Heart right ventricle (tissue), 16 donors: ENCODE measurements at regions not wholly inside any gene's neighbourhood (a gene's known extent, or its start where the extent isn't known, plus 50 kb on each side); places are given as distances from the start of the nearest gene placed in this dataset.

ENCODE experiments used
- ATAC-seq, 8 donors: fragments of 200-7000 bp; cut with Tn5 transposase; one replicate each; pipeline ENCODE4 v1.9.1; 2020; ENCODE audit warnings: mild to moderate bottlenecking in 8 of 8, moderate library complexity in 8 of 8, moderate number of reproducible peaks in 1 of 8
- DNase-seq, 2 donors: peaks; one replicate each; pipeline ENCODE4 v3.0.0-alpha.2; 2020
- H3K27ac ChIP-seq, 10 donors: fragments of 200-600 bp; sonication (generic) in 2 of 10; one replicate each; pipeline versions ENCODE4 v1.5.0 to v1.8.0; 2020 to 2022; ENCODE audit warnings: mild to moderate bottlenecking in 3 of 10
- H3K27me3 ChIP-seq, 7 donors: fragments of 200-600 bp; one replicate each; pipeline ENCODE4 v1.8.0; 2021 to 2022; ENCODE audit warnings: mild to moderate bottlenecking in 2 of 7
- H3K36me3 ChIP-seq, 9 donors: fragments of 200-600 bp; sonication (generic) in 1 of 9; one replicate each; pipeline versions ENCODE4 v1.5.0 to v1.8.0; 2020 to 2022; ENCODE audit warnings: mild to moderate bottlenecking in 2 of 9
- H3K4me1 ChIP-seq, 9 donors: fragments of 200-600 bp; sonication (generic) in 1 of 9; one replicate each; pipeline versions ENCODE4 v1.5.0 to v1.8.0; 2020 to 2022; ENCODE audit warnings: mild to moderate bottlenecking in 4 of 9
- H3K4me3 ChIP-seq, 10 donors: fragments of 200-600 bp; sonication (generic) in 2 of 10; one replicate each; pipeline versions ENCODE4 v1.5.0 to v1.8.0; 2020 to 2022; ENCODE audit warnings: mild to moderate bottlenecking in 7 of 10, moderate library complexity in 2 of 10
- H3K9me3 ChIP-seq, 11 donors: fragments of 200-600 bp in 10 of 11; sonication (generic) in 2 of 11; one replicate each; pipeline versions ENCODE4 v1.5.0 to v1.8.0; 2013 to 2022; ENCODE audit warnings: mild to moderate bottlenecking in 2 of 11, control low read depth in 1 of 11, moderate library complexity in 1 of 11
- CTCF ChIP-seq, 9 donors: fragments of 200-600 bp; sonication (generic) in 2 of 9; IDR thresholded peaks; one replicate each; pipeline versions ENCODE4 v1.5.0 to v1.8.0; 2021 to 2022; ENCODE audit warnings: antibody characterized with exemption in 9 of 9, mild to moderate bottlenecking in 5 of 9, moderate library complexity in 1 of 9
- whole genome bisulfite sequencing, 2 donors: extraction: QIAGEN DNeasy Blood & Tissue Kit; methylation state at CpG; one replicate each; pipeline ENCODE4 v1.1.7; 2013; ENCODE audit warnings: inconsistent platforms in 1 of 2; 5-methylcytosine and 5-hydroxymethylcytosine counted together
- intact Hi-C, 10 donors: fragments of 100-400 bp; cut with DNase I; formaldehyde crosslinking; loops; one replicate each; pipeline versions ENCODE4 v1.11.1 to v1.14.2; 2022
- donor health status: Arrhythmogenic right ventricular cardiomyopathy.
- donor health status: ischemic (EF 13 %, LVEDD 7.1; RV severe dilation, severe dysfunction).
- donor health status: healthy with polysubstance abuse.
- donor health status: DM: no; HTN: yes; CAD: no.
- donor health status: DM: no; HTN: no; CAD: no.
- donor health status: ischemic (EF 25% LVEDD 6.9; RV normal size, moderate dysfunction).
- donor health status: ischemic (EF 25% LVEDD 5.7; RV mildly dilated, moderate dysfunction).
- donor health status: healthy.
- donor health status: DM: yes; HTN: yes; CAD: no.
- donor health status: Ischemic cardiomyopathy.
- donor health status: ischemic (EF 35%, LVEDD 5.7; RV mildly dilated, moderate dysfunction).
- donor health status: nonischemic (EF 11% LVEDD 7.7; RV severe dilation, severe dysfunction).
- donor health status: DM: yes; HTN: yes; CAD: no.
- donor health status: PGD.
- donor health status: ischemic (EF 29% LVEDD 5.4; RV normal size, mild dysfunction).
- donor health status: nonischemic (EF 23%, LVEDD 6.1; RV moderate dilation, normal function).

GRCh38 chr6:139587469-139587868 is 213.0 kb upstream of the CITED2 start:
- Histone ChIP-seq H3K27ac (no peak overlapping the region), H3K4me1 (peaks cover 0 to 35% (median 13%) of the 10 kb centered on the region in 9 donors), H3K36me3 (no peaks in the 10 kb centered on the region), H3K4me3 (no peak overlapping the region), H3K27me3 (no peaks in the 10 kb centered on the region), H3K9me3 (no peaks in the 10 kb centered on the region)
- TF ChIP-seq CTCF (IDR thresholded peaks at IDR 0.05) = no peak
- WGBS, 2 donors = 80 to 93% methylated on average over 6 of the region's 6 CpGs
- DNase-seq = no peak
- ATAC-seq = no peak
- intact Hi-C loops = no loop called here

GRCh38 chr6:139586273-139586672 is 211.8 kb upstream of the CITED2 start:
- no peaks in the 10 kb centered on the region for H3K9me3 ChIP-seq
- H3K27ac ChIP-seq = no peak overlapping the region
- no peaks in the 10 kb centered on the region for H3K36me3 ChIP-seq
- peaks cover 0 to 26% (median 10%) of the 10 kb centered on the region in 9 donors for H3K4me1 ChIP-seq
- no peak for TF ChIP-seq CTCF (IDR thresholded peaks at IDR 0.05)
- intact Hi-C loops = no loop called here
- H3K27me3 ChIP-seq = no peaks in the 10 kb centered on the region
- H3K4me3 ChIP-seq = no peak overlapping the region
- ATAC-seq (no peak), DNase-seq (no peak)
- WGBS, 2 donors = 80 to 88% methylated on average over 3 of the region's 3 CpGs

GRCh38 chr6:139584599-139584998 is 210.2 kb upstream of the CITED2 start:
- DNase-seq (no peak), ATAC-seq (no peak)
- H3K4me1 ChIP-seq = peaks cover 0 to 21% (median 9%) of the 10 kb centered on the region in 9 donors
- H3K27me3 ChIP-seq = no peaks in the 10 kb centered on the region
- H3K4me3 ChIP-seq = no peak overlapping the region
- H3K36me3 ChIP-seq = no peaks in the 10 kb centered on the region
- 95 to 98% methylated on average over 1 of the region's 1 CpG for WGBS, 2 donors
- intact Hi-C loops = no loop called here
- H3K27ac ChIP-seq = no peak overlapping the region
- no peak for TF ChIP-seq CTCF (IDR thresholded peaks at IDR 0.05)
- H3K9me3 ChIP-seq = no peaks in the 10 kb centered on the region

- no peak for TF ChIP-seq CTCF (IDR thresholded peaks at IDR 0.05)
- no peaks in the 10 kb centered on the region for H3K36me3 ChIP-seq
- WGBS, 2 donors = 90% methylated on average over 3 of the region's 3 CpGs
- H3K27ac ChIP-seq = no peak overlapping the region
- intact Hi-C loops = no loop called here
- DNase-seq (no peak), ATAC-seq (no peak)
- H3K27me3 ChIP-seq = no peaks in the 10 kb centered on the region
- no peaks in the 10 kb centered on the region for H3K9me3 ChIP-seq
- H3K4me1 ChIP-seq = peaks cover 0 to 10% (median 6%) of the 10 kb centered on the region in 9 donors
- H3K4me3 ChIP-seq = no peak overlapping the region
Observed at GRCh38 chr6:139583420-139583819, 209.0 kb upstream of the CITED2 start.
